NB4 (cell line): ENCODE measurements at regions not wholly inside any gene's neighbourhood (a gene's known extent, or its start where the extent isn't known, plus 50 kb on each side); places are given as distances from the start of the nearest gene placed in this dataset.

Source experiments
- POLR2A ChIP-seq: IDR thresholded peaks from 2 replicates; pipeline ENCODE4 v1.6.1; 2011; ENCODE audit warnings: mild to moderate bottlenecking; ENCODE audit not compliant: insufficient read length; ENCODE audit errors: extremely low read depth
- TF ChIP-seq, protein P1 (sequence below): IDR thresholded peaks from one replicate; pipeline ENCODE4 v1.5.1; 2012; ENCODE audit warnings: low read depth, low read length
- TF ChIP-seq, protein P2 (sequence below): IDR thresholded peaks from 2 replicates; pipeline ENCODE4 v1.6.1; 2011; ENCODE audit warnings: low read depth, low read length

DNA sequence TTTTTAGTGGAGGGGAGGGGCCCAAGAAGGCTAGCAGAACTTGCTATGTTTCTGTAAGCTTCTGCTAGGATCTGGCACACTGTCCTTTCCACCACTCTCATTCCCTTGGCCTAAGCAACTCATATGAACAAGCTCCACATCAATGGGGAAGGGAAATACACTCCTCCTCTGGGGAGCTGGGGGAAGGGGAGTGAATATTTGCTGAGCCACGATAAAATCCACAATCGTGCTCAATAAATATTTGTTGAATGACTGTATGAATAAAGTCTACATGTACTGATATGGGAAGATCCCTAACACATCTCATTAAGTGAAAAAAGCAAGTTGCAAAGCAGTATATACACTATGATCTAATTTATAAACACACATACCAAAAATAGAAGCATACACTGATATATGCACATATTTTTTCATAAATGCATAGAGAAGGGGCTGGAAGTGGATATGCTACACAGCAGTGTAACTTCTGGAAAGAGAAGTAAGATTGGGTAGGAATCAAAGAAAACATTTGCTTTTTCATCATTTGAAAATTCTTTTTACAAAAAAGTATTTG is 95.8 kb upstream of the EFHC2 start:
- TF ChIP-seq, protein P1, sequence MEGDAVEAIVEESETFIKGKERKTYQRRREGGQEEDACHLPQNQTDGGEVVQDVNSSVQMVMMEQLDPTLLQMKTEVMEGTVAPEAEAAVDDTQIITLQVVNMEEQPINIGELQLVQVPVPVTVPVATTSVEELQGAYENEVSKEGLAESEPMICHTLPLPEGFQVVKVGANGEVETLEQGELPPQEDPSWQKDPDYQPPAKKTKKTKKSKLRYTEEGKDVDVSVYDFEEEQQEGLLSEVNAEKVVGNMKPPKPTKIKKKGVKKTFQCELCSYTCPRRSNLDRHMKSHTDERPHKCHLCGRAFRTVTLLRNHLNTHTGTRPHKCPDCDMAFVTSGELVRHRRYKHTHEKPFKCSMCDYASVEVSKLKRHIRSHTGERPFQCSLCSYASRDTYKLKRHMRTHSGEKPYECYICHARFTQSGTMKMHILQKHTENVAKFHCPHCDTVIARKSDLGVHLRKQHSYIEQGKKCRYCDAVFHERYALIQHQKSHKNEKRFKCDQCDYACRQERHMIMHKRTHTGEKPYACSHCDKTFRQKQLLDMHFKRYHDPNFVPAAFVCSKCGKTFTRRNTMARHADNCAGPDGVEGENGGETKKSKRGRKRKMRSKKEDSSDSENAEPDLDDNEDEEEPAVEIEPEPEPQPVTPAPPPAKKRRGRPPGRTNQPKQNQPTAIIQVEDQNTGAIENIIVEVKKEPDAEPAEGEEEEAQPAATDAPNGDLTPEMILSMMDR: no peak
- no peak for TF ChIP-seq POLR2A
- TF ChIP-seq, protein P2, sequence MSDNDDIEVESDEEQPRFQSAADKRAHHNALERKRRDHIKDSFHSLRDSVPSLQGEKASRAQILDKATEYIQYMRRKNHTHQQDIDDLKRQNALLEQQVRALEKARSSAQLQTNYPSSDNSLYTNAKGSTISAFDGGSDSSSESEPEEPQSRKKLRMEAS: no peak
